CD4-positive, alpha-beta T cell treated with Interleukin-15 for 1 hour (primary cell): ENCODE measurements at regions not wholly inside any gene's neighbourhood (a gene's known extent, or its start where the extent isn't known, plus 50 kb on each side); places are given as distances from the start of the nearest gene placed in this dataset.

ENCODE experiments used
- DNase-seq: peaks from one replicate; pipeline ENCODE4 v3.0.0-alpha.2; 2020

GRCh38 chr10:6919077-6919476 is 339.0 kb upstream of the PRKCQ start:
- no peak for DNase-seq

- peak; percentile 56 for DNase-seq
These were observed 338.2 kb upstream of the PRKCQ start for GRCh38 chr10:6918305-6918704.

GRCh38 chr10:6917125-6917524 is 337.0 kb upstream of the PRKCQ start:
- no peak for DNase-seq

GRCh38 chr10:6916601-6917000 is 336.5 kb upstream of the PRKCQ start:
- DNase-seq: no peak

- DNase-seq: no peak
These were observed 335.2 kb upstream of the PRKCQ start for GRCh38 chr10:6915307-6915706.

GRCh38 chr10:6912929-6913328 is 332.9 kb upstream of the PRKCQ start:
- no peak for DNase-seq

- no peak for DNase-seq
These were observed 332.3 kb upstream of the PRKCQ start for GRCh38 chr10:6912424-6912823.

GRCh38 chr10:6912021-6912420 is 331.9 kb upstream of the PRKCQ start:
- no peak for DNase-seq

DNA sequence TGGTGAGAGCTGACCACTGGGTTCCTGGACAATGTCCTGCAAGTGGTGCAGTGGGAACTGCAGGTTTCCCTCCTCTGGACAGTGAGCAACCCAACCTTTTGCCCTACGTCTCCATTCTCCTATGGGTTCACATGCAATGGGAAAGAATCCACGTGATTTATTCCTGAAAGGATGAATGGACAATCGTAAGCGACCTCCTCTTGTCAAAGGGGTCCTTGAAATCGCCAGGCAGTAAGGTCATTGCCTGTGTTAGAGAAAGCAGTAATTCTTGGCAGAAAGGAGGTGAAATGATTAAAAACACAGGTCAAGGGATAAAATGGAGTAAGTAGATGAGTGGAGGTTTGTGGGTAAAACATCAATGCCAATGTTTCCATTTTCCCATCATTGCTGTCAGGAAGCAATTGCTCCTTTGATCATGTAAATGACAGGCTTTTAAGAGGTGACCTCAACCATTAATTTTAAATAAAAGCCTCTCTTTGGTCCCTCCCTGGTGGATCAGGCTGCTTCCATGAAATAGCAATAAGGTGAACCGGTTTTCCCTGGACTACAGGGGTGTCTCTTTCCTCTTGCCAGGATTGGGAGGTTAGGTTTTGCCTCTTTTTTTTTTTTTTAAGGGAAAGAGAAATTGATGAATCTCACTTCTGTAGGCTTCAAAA is 330.0 kb upstream of the PRKCQ start:
- no peak for DNase-seq

- no peak for DNase-seq
These were observed 327.9 kb upstream of the PRKCQ start for GRCh38 chr10:6907877-6908530.

GRCh38 chr10:6894405-6894804 is 314.3 kb upstream of the PRKCQ start:
- DNase-seq: no peak

DNA sequence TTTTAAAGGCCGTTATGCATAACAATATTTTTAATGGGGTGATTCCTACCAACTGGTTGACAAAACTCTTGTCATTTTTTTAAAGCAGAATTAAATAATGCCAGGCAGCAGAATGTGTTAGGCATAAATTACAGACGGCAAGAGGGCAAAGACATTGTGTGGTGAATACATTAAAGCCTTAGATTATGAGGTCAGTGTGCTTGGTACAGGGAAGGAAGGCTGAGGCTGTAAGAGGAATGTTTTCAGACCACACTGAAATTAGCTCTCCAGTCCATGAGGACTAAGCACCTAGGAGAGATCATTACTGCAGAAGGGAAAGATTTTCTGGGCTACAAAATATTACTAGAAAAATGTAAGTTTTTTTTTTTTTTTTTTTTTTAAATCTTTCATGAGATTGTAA is 312.8 kb upstream of the PRKCQ start:
- no peak for DNase-seq

- no peak for DNase-seq
These were observed 311.8 kb upstream of the PRKCQ start for GRCh38 chr10:6891924-6892323.

DNA sequence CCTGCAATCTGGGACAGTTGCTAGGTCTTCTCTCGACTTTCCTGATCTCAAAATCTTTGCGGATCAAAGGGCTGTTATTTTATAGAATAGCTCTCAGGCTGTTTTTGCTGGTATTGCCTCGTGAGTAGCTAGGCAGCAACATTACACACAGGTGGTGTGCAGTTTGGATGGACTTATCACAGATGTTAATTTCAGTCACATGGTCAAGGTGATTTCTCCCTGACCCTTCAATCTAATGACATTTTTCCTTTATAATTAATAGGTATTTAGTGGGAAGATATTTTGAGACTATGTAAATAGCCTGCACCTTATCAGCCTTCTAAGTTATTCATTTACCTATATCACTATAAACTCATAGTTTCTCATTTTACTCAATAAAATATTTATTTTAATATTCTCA is 309.6 kb upstream of the PRKCQ start:
- DNase-seq: no peak

DNA sequence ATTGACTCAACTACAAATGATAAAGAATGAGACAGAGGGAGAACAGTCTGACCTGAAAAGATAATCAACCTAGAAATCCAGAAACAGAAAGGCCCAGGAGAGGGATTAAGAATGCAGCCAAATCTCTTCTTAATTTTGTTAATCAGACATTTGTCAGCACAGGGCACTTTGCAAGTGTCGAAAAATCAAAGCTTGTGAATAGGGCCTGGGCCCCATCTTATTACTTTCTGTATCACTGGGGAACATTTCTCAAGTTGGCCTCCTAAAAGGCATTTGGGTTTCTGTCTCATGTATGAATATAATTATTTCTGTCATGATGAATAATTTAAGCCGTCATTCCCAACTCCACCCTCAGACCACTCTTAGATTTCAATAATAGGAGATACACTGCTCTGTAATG is 308.4 kb upstream of the PRKCQ start:
- no peak for DNase-seq

DNA sequence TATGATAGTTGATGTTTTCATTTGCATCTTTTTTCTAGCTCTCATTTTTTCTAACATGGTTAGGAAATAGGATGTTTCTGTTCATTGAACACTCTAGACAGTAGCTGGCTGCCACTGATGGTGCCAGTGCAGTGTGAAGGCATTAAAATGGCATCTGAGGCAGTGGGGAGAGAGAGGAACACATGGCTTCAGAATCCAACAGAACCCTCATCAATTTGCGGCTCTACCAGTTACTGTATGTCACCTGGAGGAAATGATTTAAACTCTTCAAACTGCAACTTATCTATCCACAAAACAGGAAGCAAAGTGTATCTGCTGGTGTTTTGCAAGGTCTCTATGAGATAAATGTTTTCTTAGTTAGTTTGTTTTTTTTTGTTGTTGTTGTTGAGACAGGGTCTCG is 305.2 kb upstream of the PRKCQ start:
- no peak for DNase-seq

GRCh38 chr10:6881987-6882386 is 301.9 kb upstream of the PRKCQ start:
- no peak for DNase-seq

DNA sequence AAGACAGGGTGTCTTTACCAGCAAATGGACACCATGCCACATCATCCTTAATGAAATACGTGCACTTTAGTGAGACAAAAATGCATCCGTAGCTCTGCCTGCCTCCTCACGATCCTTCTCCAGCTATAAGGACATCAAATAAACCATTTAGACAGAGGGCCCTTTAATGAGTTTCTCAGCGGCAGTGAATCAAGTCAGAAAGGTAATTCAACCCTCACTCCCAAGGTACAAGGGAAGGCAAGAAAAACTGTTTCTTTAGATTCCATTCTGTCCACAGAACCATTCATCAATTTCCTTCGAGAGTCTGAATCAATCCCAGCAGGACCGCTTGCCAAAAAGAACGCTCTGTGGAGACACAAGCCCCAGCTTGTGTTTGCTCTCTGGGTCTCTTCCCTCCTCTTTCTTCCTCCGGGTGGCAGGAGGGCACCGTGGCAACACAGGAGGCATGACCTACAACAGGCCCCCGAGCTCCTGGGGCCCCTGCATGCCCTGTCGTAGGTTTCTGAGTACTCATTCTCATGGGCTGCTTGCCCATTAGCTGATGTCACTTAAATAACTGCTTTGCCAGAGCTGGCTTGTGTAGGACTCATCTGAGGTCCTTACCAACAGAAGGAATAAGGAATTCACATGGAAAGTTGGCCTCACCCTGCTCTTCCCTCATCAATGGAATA is 297.8 kb upstream of the PRKCQ start:
- DNase-seq: no peak

DNA sequence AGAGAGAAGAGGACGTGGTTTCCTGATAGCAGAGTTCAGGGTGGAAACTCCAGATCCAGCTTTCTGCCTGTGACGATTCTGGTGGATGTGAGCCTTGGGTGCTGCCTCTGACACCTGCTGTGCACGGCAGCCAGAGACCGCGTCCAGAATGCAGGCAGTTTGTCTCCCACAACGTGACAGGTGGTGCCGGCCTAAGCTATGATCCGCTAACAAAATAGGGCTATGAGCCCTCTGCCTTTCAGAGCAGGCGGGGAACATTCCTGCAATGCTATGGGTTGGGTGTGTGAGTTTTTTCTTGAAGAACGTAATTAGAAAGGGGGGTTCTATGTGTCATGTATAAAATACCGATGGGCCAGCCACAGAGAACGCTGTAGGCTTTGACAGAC is 297.3 kb upstream of the PRKCQ start:
- no peak for DNase-seq

DNA sequence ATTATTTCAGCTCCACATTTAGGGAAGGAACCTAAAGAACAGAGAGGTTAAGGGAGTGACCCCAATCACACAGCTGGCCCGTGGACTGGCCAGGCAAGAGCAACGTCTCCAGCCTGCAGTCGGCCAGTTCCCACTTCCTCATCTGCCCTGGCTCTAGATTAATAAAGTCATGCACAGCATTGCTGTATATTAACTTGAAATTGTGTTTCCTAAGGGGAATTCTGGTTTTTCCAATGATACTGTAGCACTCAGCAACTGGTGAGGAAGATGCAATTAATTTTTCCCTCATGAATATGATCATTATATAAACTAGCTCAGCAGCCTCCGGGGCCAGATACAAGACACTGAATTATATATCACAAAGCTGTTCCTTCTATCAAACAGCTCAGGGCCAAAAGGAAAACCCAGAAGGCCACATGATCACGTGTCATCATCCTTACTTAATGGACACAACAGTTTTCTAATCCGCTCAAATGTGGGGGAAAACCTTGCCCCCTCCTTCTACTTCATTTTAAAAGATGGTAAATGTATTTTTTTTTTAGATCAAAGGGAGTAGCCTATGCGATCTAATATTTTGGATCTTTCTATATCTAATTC is 295.3 kb upstream of the PRKCQ start:
- no peak for DNase-seq

DNA sequence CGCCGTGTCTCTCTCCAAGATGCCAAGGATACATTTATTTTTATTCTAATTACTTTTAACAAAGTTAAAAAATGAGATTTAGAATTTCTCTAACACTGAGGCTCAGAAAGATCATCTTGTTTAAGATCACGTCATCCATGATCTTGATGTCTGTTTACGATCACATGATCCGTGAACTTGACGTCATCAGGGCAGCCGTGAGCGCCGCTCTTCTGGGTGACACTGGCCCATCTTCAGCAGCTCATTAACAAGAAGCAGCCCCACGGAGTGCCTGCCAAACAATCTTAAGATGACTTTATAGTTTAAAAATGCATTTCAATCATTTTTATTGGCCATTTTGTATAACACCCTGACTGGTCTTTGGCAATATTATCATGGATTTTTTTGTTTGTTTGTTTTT is 291.1 kb upstream of the PRKCQ start:
- DNase-seq: no peak

DNA sequence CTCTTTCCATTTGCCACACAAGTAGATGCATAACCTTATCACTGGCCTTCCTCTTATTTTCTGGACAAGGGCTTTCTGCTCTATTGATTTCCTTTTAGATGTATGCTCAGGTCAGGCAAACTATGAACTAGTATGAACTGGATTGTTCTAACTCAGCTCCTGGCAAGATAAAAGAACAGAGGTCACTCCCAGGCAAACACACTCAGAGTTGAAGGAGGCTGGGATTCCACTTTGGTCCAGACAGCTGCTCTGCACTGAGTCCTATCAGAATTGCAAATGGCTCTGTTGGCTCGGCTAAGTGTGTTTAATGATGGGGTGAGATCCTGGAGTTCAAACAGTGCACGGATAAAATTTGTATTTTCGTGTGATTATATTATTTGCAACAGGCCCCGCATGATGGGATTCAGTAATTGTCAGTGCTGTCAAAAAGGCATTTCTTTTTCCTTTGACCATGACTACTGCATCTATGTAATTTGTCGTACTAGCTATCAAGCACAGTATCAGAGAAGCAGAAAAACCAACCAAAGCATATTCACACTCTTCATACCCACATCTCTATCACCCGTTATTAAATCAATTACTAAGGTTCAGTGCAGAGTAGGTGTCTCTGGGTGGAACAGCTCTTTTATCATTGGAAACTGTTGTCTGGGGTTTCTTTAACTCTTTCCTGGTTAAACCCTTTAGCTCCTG is 288.1 kb upstream of the PRKCQ start:
- DNase-seq: no peak

DNA sequence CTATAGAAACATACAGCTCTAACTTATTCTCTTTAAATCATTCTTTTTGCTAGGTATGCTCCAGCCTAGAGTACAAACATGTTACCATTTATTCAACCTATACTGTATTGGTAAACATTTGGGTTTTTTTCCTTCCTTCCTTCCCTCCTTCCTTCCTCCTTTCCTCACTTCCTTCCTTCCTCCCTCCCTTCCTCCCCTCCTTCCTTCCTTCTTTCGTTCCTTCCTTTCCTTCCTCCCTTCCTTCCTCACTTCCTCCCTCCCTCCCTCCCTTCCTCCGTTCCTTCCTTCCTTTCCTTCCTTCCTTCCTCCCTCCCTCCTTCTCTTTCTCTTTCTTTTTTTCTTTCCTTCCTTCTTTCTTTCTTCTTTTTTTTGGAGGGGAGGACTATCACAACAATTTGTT is 286.7 kb upstream of the PRKCQ start:
- no peak for DNase-seq

GRCh38 chr10:6864142-6864541 is 284.1 kb upstream of the PRKCQ start:
- DNase-seq: no peak
